Stimulated activated naive CD4-positive, alpha-beta T cell treated with Interleukin-2 at 50 U/mL for 16 hours (primary cell): ENCODE measurements at regions not wholly inside any gene's neighbourhood (a gene's known extent, or its start where the extent isn't known, plus 50 kb on each side); places are given as distances from the start of the nearest gene placed in this dataset.

Experiments
- DNase-seq: peaks from one replicate; lab custom pipeline; 2025; lab: John Stamatoyannopoulos, UW

DNA sequence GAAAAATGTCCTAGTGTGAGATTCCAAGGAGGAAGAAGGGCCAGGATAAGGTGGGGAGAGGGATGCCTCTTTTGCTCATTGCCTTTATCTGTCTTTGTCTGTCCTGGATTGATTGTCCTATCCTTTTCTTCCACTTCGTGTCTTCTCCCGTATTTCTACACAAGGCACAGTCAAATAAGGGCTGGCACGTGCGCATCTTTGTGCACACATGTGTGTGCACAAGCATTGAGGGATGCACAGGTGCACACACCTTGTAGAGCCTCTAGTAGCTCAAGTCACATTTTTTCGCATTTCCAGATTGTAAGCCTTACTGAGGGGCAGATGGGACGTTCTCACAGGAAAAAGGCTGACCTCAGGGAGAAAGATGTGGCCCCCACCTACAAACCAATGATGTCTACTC, 170.2 kb upstream of the TNP1 start:
- no peak for DNase-seq

- DNase-seq = no peak
Measured at GRCh38 chr2:217028128-217028527, 168.3 kb upstream of the TNP1 start.

- DNase-seq = no peak
Measured at GRCh38 chr2:217027414-217027813, 167.6 kb upstream of the TNP1 start.

DNA sequence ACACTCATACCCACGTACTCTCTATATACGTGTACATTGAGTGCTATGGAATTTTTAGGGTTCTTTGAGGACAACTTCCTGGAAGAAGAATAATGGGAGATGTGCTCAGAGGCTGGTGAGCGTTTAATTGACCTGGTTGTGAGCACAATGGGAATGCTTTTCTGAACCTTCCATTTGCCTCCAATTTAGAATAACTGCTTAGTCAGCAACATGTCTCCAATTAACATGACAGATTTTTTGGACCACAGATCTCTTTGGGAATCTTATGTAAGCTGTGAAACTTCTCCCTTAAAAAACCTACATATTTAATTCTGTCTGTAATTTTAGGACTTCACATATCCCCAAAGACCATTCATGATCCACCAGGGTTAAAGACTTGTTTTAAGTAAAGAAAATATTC, 166.7 kb upstream of the TNP1 start:
- no peak for DNase-seq

DNA sequence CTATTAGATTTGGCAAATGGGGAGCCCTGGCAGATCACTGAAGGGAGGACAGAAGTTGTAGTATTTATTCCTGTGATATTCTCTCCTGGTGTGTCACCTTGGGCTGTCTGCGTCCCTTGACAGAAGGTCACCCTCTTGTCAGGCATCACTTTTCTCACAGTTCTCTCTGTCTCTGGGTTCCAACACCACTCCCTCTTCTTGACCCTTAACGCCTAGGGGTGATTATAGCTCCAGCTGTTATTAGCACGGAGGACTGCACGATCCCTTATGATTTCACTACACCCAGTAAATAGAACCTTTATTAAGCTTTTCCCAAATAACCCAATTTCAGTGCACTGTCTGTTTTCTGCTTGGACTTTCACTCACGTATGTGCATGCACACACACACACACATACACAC, 166.3 kb upstream of the TNP1 start:
- DNase-seq = no peak

DNA sequence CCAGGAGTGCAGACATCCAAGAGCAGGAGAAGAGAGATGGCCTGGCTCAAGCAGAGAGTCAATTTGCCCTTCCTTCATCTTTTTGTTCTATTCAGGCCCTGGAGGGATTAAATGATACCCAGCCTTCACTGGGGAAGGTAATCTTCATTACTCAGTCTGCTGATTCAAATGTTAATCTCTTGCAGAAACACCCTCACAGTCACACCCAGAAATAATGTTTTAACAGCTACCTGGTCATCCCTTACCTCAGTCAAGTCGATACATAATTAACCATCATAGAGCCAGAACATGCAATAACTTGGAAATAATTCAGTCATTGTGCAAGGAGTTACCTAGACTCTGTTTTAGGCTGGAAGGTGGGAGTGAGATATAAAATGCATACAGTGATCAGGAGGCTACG, 163.7 kb upstream of the TNP1 start:
- no peak for DNase-seq

DNA sequence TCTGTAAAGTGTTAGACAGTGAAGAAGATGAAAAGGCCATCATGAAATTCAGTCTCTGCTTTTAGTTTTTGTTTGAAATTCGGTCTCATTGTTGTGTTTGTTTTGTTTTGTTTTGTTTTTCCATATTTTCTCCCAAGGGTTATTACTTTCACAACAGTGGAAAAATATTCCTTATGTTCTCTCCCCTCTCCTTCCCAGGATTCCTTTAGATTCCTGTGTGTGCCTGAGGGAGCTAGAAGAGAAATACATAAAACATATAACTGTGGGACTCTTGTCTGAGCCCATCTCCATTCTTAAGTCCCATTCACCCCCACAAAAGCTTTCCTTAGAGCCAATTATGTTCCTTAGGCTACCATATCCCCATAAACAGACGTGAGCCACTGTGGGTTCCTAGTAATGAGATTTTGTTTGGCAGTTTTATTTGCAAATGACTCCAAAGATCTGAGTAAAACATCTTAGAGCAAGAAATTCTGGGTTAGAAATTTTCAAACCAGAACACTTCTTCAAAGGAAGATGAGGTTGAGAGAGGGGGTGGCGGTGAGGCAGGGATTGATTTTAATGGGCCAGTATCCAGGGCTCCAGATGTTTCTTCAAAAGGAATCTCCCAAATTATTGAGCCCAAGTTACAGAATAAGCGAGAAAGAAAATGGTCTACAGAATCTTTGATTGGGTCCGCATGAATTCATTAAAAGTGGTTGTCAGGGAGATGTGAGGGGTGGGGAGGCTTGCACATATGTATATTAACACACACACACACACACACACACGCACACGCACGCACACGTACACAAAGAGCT, 157.8 kb upstream of the TNP1 start:
- no peak for DNase-seq

DNA sequence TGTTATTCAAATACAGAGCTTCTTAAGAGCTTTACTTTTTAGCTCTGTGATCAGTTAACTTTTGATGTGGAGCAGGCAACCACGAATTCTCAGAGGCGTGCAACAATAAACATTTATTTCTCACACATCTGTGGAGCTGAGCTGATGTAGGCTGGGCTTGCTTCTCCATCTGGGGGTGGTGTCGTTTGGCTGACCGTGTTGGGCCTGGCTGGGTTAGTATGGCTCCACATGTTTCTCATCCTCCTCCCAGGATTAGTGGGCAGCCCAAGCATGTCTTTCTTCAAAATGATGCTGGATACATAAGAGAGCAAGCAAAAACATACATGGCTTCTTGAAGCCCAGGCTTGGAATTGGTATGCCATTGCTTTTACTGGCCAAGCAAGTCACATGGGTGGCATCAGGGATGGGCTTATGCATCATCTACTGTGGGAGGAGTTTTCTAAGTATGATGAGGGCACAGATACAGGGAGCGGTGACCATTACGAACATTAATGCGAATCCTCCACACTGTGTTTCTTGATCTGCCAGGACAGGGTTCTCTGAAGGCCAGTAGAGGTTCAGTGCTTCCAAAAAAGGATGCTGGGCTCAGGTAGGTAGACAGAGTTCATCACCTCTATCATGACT, 157.0 kb upstream of the TNP1 start:
- DNase-seq = no peak

DNA sequence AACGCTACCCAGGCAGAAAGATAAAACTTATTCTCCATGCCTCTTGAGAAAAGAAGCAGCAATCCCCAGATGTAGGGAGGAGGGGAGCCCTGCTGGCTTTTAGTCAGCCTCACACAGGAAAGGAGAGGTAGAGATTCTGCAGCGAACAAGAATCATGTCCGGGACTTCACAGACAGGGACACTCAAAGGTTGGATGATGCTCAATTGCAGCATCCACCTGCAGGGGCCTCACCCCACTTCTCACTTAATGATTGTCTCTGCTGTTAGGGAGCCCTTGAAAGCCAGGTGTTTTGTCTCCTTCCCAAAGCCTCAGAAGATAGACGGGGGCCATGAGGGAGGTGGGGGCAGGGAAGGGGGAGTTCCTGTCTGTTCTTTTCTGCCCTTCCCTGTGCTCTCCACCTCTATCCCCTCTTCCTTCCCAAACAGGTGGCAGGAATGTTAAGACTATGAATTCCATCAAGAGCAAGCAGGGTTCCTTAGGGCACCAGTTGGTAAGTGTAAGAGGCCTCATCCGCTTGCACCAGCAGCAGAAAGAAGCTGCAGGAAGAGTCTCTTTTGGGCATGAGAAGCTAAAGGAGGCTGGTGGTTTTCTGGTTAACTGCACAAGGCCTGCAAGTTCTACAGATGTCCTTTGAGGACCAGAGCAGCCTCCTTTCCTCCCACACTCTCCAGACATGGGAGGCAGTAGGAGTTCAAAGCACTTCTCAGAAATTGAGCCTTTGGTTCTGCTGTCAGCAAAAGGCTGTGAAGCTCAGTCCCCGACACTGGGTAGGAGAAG, 154.7 kb upstream of the TNP1 start:
- no peak for DNase-seq

GRCh38 chr2:217013926-217014325, 154.1 kb upstream of the TNP1 start:
- no peak for DNase-seq

DNA sequence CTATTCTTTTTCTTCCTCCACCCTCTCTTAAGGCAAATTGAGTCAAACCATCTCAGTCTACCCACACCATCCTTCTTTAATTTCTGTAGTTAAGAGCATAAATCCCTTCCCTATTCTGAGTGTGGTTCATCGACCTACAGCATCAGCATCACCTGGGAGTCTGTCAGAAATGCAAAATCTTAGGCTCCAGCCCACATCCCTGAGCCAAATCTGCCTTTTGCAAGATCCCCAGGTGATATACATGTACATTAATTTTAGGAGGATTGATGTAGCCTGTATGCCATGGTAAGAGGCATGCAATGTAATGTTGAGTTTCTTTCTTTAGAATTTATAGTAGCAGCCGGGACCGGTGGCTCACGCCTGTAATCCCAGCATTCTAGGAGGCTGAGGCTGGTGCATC, 151.7 kb upstream of the TNP1 start:
- no peak for DNase-seq

- DNase-seq = no peak
Measured at GRCh38 chr2:217010173-217010572, 150.3 kb upstream of the TNP1 start.

- DNase-seq = no peak
Measured at GRCh38 chr2:217008794-217009193, 148.9 kb upstream of the TNP1 start.

GRCh38 chr2:217006217-217006616, 146.4 kb upstream of the TNP1 start:
- no peak for DNase-seq

DNA sequence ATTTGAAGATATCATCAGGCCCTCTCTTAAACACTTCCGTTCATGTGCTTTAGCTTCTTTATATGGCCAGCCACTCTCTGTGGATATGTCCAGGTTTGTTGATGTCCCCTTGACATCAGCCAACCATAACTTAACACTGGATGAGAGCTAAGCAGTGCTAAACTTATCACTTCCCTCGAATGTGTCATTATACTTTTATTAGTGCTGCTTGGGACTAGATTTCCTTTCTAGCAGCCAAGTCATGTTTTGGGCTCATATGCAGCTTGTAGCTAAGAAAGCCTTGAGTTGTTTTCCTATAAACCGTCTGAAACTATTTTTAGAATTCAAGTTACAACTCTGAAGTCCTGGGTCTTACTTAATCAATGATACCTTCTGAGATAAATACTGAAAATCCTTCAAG, 144.8 kb upstream of the TNP1 start:
- DNase-seq = no peak

GRCh38 chr2:217001740-217002139, 141.9 kb upstream of the TNP1 start:
- DNase-seq = no peak

GRCh38 chr2:217000406-217000805, 140.5 kb upstream of the TNP1 start:
- DNase-seq = no peak

DNA sequence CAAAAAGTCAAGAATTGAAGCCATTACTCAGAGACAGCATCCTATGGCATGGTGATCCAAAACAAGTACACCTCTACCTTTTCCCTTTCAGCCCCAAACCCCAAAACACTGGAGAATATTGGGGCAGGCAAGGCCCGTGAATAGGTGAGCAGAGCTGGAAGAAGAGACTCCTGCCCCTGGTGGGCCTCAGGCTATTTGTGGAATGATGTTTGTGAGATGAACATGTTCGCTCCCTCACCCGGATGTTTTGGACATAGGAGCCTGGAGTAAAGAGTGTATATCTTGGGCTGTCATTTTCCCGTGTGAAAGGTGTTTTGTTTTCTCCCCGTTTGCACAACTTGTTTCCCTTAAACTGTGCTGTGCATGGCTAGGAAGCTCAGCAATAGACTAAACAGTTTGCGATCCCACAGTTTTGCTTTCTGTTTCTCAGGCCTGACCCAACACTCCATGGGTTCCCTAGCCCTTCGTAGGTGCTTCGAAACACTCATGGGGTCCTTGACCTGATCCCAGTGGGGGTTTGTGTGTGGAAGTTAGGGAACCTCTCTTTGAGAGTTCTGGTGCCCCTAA, 136.5 kb upstream of the TNP1 start:
- DNase-seq = no peak

GRCh38 chr2:216994353-216994854, 134.5 kb upstream of the TNP1 start:
- no peak for DNase-seq

DNA sequence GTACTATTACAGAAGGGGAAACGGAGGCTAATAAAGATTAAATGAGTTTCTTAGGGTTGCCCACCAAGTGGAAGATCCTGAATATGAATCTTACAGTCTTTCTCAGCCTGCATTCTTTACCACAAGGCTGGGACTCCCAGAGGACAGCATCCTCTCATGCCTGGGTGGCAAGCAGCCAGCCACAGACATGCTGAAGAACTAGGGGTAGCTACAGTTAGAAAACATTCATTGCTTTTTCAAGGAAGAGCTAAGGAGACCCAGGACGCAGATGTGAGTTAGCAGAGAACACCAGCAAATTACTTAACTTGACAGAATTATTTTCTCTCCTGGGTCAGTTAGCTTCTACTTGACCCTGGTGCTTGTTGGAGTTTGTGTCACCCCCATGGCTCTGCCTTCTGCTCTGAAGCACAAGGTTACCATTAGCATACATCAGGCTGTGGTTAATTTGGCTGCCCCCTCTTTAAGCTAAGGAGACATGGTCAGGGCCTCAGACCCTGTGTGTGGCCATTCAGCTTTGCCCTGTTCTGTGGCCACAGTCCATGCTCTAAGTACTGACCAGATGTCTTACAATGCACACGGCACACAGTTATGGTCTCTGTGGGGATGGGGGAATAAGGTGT, 132.3 kb upstream of the TNP1 start:
- no peak for DNase-seq

- DNase-seq = no peak
Measured at GRCh38 chr2:216991563-216991962, 131.7 kb upstream of the TNP1 start.
